GM19240 (cell line): ENCODE measurements at regions not wholly inside any gene's neighbourhood (a gene's known extent, or its start where the extent isn't known, plus 50 kb on each side); places are given as distances from the start of the nearest gene placed in this dataset.

Source experiments
- DNase-seq: peaks from one replicate; pipeline ENCODE4 v3.0.0; 2011; ENCODE audit warnings: low spot score; ENCODE audit not compliant: insufficient read length

DNA sequence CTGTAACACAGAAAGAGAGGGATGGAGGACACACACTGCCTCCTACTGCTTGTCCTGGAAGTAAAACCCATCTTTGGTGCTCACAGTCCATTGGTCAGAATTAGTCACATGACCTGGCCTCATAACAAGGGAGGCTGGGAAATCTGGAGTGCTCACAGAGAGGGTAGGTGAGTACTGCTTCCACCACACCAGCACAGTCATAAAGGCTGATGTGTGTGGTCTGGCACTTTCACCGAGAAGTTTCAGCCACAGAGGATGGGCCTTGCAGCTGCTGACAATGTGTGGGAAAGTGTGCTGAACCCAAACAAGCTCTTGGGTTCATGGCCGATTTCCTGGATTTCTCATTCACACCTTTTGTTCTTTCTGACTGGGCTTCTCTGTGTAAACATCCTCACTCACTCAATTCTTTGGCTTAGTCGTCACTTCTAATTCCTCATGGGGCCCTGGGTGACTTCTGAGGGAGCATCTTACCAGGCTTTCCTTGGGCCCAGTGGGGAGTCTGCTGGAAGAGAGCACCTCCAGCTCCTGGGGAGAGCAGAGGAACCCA lies 100.7 kb downstream of the ASB7 start:
- peak; percentile 52 for DNase-seq

DNA sequence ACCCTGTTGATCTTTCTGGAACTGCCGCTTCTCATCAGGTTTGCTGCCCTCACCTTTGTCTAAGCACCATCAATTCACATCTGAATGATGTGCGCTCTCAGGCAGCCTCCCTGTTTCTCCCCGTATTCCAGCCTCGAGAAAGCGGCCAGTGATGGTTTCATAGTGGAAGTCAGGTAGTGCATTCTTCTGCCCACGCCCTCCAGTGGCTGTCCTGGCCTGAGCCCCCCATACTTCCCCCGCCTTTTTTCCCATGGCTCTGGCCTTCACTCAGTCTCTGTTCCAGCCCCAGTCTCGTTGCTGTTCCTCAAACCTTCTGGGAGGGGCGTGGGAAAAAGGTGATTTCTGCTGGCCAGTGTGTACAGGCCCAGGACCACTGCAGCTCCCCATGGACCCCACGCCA lies 101.3 kb downstream of the ASB7 start:
- no peak for DNase-seq

DNA sequence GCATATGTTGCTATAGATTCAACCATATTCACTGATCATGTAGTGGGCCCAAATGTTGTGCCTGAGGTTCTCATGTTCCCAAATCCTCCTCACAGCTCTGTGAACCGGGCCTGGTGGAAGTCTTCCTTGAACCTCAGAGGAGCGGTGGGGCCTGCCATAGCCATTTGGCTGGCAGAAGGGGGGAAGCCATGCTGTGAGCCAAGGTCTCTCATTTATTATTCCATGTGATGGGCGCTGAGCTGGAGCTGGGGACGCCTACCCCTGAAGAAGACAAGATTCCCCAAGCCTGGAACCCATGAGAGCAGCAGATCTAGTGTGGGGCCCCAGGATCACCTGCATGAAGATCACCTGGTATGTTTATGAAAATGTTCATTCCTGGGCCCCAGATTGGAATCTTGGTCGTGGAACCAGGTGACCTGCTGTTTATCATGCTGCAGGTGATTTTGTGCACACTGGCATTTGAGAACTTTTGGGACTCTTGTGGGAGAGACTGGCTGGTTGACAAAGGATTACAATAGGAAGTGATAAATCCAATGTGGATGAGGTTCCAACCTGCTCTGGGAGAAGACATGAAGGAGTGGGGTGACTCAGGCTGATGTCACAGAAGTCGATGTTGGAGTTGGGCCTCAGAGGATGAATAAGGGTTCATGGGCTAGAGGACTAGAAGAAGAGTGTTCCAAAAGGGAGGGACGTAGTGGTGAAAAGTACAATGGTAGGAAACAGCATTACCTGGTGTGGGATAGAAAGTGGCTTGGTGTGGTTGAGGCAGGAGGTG lies 102.1 kb downstream of the ASB7 start:
- no peak for DNase-seq

DNA sequence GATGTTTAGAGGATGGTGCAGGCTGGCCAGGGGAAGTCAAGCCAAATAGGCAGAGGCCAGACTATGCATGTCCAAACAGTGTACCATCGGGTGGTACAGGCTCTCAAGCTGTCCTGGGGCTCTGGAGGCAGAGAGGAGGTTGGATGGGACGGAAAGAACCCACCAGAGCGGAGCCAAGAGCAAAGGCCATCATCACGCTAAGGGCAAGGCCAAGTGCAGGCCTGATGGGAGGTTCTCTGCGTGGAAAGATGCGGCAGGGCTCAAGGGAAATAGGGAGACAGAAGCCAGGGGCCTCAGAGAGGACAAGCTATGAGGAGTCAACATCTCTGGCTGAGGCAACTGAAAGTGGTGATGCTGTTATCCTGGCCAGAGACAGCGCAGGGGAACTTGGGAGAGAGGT lies 102.7 kb downstream of the ASB7 start:
- no peak for DNase-seq

DNA sequence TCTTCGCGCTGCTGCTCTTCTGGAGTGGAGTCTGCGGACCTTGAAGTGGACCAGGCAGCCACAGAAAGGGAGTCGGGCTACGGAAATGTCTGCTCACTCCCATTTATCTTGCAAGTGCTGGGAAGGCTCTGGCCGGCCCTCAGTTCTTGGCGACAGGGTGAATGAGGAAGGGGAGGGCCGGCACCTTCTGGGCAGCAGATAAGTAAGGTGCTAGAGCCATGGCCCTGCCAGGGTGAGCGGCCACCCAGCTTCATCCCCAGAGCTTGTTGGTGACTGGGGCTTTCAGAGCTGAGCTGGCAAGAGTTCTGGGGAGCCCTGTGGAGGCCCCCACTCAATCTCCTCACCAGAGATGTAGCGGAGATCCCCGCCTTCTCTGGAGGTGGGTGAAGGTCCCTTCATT lies 103.5 kb downstream of the ASB7 start:
- DNase-seq, result no peak

DNA sequence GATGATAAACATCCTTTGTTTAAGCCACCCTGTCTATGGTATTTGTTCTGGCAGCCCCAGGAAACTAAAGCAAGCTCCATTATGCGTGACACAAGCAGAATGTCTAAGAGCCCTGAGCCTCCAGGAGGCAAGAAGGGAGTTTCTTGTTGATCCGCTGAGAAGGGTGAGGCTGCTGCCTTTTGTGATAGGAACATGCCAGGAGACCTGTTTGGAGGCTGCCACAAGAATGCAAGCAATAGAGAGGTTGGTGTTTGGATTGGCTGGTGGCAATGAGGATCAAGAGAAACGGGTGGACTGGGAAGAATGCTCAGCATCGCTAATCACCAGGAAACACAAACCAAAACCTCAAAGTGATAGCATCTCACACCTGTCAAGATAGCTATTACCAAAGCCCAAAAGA lies 104.8 kb downstream of the ASB7 start:
- DNase-seq, result no peak

DNA sequence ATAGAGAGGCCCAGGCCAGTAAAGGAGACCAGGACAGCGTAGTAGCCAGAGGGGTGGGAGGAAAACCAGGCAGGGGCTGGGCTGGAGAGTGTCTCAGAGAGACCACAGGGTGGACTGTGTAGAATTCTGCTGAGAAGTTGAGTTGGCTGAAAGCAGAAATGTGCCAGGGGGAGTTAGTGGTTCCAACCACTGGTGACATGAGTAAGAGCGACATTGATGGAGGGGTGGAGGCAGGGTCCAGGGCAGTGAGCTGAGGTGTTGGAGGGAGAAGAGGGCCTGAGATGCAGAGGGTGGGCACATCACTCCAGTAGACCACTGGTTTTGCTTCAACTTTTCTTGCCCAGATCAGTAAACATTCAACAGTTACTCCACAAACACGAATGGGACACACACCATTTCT lies 106.5 kb downstream of the ASB7 start:
- DNase-seq, result no peak

DNA sequence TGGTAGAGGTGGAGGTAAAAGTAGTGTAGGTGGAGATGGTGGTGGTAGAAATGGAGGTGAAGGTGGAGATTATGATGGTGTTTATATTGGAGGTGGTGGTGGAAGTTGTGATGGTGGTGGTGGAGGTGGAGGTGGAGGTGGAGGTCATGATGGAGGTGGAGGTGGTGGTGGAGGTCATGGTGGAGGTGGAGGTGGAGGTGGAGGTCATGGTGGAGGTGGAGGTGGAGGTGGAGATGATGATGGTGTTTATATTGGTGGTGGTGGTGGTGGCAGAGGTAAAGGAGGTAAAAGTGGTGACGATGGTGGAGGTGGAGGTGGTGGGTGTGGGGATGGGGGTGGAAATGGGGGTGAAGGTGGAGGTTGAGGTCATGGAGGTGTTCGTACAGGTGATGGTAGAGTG lies 107.8 kb downstream of the ASB7 start:
- DNase-seq, result no peak

DNA sequence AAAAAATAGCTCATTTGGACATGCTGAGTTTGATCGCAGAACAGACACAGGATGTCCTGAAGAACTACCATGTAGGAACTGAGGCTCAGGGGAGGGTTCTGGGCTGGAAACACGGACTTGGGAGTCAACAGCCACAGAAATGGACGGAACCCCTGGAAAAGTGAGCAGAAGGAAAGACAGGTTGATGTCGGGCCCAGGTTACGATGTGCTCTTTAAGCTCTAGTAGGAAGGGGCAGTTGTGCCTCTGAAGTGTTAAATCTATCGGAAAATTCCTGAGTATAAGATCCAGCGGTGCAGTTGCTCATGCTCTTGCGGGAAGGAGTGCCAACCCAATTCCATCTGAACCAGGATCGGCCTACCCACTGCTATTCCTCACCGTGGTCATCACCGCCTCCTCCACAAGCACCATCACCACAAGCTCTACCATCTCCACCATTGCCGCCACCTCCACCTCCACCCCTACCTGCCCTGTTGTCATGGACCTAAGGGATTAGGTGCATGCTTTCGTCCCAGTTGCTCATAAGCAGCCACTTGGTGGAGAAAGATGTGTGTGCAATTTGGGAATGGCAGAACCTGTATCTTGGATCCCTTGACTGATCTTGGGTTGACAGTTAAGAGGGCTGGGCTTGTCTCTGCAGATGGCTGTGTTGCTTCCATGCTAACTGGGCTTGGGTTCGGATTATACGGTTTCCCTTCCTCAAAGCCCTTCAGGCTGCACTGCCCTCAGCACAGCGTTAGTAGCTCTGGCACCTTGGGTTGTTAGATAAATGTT lies 108.5 kb downstream of the ASB7 start:
- DNase-seq, result no peak

DNA sequence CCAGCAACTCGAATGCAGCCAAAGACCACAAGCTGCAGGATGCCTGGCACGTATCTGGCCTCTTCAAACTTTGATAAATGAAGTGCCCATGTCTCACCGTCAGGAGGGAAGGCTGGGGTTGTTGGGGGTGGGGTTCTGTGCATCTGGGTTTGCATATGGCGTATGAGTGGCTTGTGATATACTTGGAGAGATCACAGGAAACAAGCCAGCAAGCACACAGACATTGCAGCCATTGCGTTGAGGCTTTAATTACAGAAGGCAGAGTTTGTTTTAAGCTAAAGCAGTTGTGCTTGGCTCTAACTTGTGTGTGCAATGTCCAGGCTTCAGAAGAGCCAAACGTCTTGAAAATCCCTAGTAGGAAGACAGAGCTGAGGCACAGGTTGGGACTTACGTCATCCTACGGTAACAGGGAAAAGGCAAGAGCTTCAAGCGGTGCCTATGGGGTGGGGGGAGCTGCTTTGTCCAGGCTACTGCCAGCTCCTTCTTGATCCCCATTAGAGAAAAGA lies 109.2 kb downstream of the ASB7 start:
- DNase-seq, result no peak

DNA sequence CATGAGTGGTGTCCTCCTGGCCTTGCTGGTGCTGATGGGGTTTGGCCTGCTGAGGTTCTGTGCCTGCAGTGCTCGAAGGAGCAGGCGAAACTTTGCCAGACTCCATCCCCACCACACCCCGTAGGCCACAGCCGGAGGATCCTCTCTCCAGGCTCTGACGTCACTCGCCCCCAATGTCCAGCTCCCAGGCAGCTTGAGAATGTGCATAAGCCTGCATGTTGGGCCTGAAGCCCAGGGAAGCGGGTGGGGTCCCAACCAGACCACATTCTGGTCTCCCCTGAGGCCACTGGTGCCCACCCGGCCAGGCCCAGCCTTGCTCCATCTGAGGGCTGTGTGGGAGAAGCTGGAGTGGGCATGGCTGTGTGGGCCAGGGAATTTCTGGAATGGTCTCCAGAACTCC lies 109.8 kb downstream of the ASB7 start:
- no peak for DNase-seq

DNA sequence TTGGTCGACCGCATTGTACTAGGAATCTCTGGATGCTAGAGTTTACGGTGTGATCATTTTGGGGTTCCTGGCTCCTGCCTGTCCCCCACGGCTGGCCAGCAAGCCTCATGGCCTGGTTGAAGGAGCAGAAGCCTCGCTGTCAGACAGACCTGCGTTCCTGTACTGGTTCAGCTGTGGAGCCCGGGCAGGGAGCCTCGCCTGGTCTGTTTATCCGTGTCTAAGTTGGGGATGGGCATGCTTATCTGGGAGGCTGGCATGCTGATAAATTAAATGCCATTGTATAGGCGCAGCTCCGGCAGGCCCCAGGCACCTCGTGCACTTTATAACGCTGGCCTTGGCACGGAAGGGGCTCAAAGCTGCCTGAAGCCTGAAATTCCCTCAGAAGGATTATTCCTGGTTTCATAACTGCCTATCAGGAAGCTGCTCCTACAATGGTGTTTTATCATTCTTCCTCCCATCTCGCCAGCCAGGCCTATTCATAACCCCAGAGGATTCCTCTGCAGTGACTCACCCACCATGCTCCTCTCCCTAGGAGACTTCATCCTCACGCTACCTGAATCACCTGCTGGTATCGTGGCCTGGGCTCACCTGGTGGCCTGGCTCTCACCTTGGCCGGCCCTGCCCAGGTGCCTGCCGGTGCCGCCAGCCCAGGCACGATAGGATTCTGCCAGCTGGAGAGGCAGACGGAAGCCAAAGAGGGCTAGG lies 110.9 kb downstream of the ASB7 start:
- DNase-seq, result no peak

DNA sequence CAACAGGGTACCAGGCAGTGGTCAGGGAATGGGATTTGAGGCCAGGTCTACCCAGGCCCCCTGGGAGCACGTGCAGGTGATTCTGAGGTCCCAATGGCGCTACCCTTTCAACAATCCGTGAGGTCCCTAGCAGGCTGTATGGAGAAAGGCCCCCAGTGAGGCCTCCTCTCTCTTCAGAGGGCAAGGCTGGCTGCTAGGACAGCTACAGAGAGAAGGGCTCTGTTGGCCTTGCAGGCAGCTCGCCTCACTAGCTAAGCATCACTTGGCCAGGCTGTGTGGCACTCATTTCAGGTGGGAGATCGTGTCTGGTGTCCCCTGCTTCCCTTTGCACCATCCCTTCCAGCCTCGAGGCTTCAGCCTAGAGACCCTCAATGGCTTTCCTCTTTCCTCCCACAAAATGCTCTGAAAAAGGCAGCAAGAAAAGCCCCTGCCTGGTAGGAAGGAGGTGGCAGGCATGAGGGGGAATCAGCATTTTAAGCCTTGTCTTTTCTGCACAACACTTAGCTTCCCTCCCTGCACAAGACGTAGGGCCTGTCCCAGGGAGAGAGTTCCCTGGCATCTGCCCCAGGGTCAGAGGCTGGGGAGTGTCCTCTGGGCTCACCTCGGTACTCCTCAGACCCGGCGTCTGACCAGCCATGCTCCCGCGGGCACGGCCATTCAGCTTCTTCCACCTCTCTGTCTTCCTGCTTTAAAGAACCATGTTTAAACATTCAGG lies 111.8 kb downstream of the ASB7 start:
- DNase-seq, result no peak

DNA sequence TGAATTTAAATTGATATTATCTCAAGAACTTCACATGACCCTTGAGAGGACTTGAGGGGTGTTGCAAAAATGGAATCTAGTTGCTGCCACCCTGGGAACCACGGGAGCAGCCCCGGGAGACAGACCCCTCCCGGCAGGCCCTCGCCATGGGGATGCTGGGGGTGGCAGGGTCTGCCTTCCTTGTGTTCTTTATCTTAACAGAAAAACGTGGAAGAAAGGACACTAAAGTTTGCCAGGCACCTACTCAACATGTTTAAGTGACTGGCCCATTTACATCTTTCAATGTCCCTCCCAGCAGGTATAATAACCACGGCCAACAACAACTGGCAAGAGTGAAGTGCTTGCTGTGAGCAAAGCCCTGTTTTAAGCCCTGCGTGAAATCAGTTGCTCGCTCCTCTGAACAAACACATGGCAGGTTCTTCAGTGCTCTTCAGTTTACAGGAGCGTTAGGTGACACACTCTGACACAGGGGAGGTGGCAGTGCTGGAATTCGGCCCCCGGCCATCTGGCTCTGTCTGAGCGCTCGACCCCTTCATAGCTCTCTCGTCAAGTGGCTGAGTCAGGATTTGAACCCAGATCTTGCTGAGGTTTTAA lies 112.5 kb downstream of the ASB7 start:
- no peak for DNase-seq

DNA sequence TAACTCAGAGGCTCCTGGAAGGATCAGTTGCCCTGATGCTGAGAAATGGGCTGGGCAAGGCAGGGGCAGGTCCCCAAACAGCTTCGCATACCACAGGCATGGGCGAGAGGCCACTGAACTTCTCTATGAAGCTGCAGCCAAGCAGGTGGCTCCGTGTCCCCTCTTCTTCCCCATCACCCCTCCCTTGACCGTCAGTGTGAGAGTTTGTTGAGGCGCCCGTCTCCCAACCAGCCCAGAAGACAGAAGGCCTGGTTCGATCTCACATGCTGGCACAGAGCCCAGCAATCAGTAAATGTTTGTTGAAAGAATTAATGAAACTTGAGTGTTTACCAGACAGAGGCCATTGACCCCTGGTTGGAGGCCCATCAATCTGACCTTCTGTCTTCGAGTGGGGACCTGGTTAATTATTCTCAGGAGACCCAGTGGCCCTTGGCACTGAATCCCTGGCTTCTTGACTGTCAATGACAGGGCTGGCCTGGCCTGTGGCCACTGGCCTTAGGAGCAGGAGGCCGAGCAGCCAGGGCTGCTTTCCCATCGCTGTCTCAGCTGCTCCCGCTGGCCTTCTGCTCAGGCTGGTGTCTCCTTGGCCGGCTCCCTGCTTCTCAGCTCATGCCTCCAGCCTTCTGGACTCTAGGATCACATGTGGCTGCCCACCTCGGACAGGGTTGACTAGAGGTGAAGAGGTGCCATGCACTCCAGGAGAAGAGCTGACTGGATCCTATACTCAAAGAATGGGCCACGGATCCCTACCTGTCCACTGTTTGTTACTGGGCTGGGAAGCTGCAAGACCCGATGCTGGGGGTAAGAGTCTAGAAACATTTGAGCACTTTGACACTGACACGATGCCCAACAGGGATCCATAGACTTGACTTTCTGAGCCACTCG lies 113.4 kb downstream of the ASB7 start:
- no peak for DNase-seq

DNA sequence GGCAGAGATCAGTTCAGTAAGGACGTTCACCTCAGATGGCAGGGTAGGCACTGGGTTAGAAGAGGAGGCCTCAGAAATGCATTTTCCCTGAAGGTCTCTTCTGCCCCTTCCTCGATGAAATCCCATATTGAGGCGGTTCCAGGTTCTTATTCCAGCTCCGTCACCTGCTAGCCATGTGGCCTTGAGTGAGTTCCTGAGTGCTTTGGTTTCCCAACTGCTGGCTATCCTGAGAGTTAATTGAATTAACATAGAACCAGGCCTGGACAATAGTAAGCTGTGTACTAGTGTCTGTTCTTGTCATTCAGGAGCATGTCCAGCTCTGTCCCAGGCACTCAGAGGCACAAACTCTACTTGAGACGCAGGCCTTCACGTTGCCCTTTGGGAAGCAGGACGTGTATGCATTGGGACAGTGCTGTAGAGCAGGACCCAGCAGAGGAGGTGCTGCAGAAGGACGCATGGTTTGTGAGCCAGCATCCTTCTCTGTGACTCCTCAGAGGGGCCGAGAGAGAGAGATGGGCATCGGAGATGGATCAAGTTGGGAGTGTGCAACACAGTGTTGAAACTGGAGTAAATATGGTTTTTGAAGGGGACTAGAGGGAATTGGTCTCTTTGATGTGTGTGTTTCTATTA lies 114.2 kb downstream of the ASB7 start:
- DNase-seq, result no peak

DNA sequence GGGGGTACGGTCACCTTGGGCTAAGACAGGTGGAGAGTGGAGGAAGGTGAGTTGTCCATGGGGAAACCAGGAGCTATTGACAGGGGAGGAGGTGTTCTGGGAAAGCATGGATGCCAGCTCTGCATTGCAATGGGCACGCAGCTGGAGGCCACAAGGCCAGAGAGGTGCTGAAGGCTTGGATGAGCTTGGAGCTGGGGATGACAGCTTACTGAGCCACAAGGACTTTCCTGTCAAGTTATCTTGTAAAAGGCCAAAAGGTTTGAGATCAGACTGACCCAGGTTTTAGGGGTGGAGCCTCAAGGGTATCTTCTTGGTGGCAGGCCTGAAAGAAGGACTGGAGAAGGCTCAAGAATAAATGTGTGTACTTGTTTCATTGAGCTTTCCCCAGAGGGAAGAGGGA lies 115.2 kb downstream of the ASB7 start:
- no peak for DNase-seq

DNA sequence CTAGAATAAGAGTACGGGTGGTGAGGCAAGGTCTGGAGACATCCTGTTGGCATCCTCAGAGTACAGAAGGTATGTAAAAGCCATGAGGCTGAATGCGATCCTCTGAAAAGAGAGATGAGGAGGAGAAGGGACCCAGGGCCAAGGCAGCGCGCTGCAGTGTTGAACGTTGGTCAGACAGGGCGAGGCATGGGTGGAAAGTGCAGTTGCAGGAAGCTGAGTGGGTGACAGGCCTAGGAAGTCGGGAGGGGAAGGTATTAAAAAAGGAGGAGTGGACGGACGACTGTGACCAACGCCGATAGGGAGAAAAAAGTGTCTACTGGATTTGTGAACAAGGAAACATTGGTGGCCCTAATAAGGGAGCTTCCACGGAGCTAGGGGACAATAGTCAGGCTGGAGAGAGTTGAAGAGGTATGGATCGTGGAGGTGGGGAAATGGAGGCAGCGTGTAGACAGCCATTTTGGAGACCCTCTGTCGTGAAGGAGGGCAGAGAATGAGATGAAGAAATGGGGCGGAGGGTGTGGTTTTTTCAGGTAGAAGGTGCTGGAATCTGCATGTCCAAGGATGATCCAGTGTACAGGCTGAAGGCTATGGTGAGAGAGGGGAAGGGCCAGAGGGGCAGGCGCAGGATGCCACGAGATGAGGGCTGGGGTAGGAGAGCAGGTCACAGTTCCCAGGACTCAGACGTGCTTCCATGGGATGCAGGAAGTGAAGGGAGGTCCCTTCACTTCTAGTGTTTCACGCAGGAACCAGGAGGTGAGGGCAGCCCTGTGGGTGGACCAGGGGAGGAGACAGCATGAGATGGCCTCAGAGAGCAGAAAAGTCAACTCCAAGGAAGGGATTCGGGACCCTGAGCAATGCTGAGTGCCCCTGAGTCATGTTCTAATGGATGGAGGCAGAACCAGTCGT lies 115.9 kb downstream of the ASB7 start:
- no peak for DNase-seq
